ENCODE measurements at regions not wholly inside any gene's neighbourhood (a gene's known extent, or its start where the extent isn't known, plus 50 kb on each side); places are given as distances from the start of the nearest gene placed in this dataset.

- intact Hi-C loops (cut with DNase I; ENCODE audit: low total_unique reads), result no loop called here
Observed at GRCh38 chr2:120863146-120863545, 127.5 kb downstream of the GLI2 start.

GRCh38 chr2:120863661-120864320 is 128.1 kb downstream of the GLI2 start:
- H3K27ac ChIP-seq, result peak overlapping the region; percentile 41 to 72
- intact Hi-C loops (cut with DNase I; ENCODE audit: low total_unique reads), result no loop called here
- TF ChIP-seq POLR2A (IDR thresholded peaks at IDR 0.05) (no peak), CTCF (IDR thresholded peaks at IDR 0.05) (no peak)
- no peaks in the 10 kb centered on the region for H3K4me1 ChIP-seq
- H3K9me3 ChIP-seq, result no peaks in the 10 kb centered on the region
- no peak overlapping the region for H3K4me3 ChIP-seq
- no peaks in the 10 kb centered on the region for H3K27me3 ChIP-seq
- no peaks in the 10 kb centered on the region for H3K36me3 ChIP-seq
- peak in 1 of 2 donors; percentile 60 for DNase-seq

More at GRCh38 chr2:120863146-120863545, 127.5 kb downstream of the GLI2 start:
- no peaks in the 10 kb centered on the region for H3K36me3 ChIP-seq
- no peaks in the 10 kb centered on the region for H3K4me1 ChIP-seq
- TF ChIP-seq POLR2A (IDR thresholded peaks at IDR 0.05), result no peak
- no peak for TF ChIP-seq CTCF (IDR thresholded peaks at IDR 0.05)
- H3K9me3 ChIP-seq, result no peaks in the 10 kb centered on the region
- H3K27me3 ChIP-seq, result no peaks in the 10 kb centered on the region
- no peak overlapping the region for H3K4me3 ChIP-seq
- peak in 1 of 2 donors; percentile 59 for DNase-seq
- H3K27ac ChIP-seq, result peak overlapping the region in 1 of 2 donors; percentile 72

GRCh38 chr2:120864981-120865380 is 129.3 kb downstream of the GLI2 start:
- Histone ChIP-seq H3K9me3 (no peaks in the 10 kb centered on the region), H3K36me3 (no peaks in the 10 kb centered on the region), H3K4me3 (no peak overlapping the region), H3K4me1 (no peaks in the 10 kb centered on the region), H3K27ac (no peak overlapping the region), H3K27me3 (no peaks in the 10 kb centered on the region)
- intact Hi-C loops (cut with DNase I; ENCODE audit: low total_unique reads), result no loop called here
- DNase-seq, result no peak
- no peak for TF ChIP-seq CTCF (IDR thresholded peaks at IDR 0.05)
- TF ChIP-seq POLR2A (IDR thresholded peaks at IDR 0.05), result no peak

GRCh38 chr2:120865656-120866055 is 130.0 kb downstream of the GLI2 start:
- no peak for DNase-seq
- H3K4me3 ChIP-seq, result no peak overlapping the region
- intact Hi-C loops (cut with DNase I; ENCODE audit: low total_unique reads), result no loop called here
- no peaks in the 10 kb centered on the region for H3K36me3 ChIP-seq
- no peaks in the 10 kb centered on the region for H3K4me1 ChIP-seq
- H3K27me3 ChIP-seq, result no peaks in the 10 kb centered on the region
- no peaks in the 10 kb centered on the region for H3K9me3 ChIP-seq
- H3K27ac ChIP-seq, result no peak overlapping the region
- no peak for TF ChIP-seq CTCF (IDR thresholded peaks at IDR 0.05)
- no peak for TF ChIP-seq POLR2A (IDR thresholded peaks at IDR 0.05)

GRCh38 chr2:120866071-120866470 is 130.4 kb downstream of the GLI2 start:
- Histone ChIP-seq H3K27me3 (no peaks in the 10 kb centered on the region), H3K9me3 (no peaks in the 10 kb centered on the region), H3K36me3 (no peaks in the 10 kb centered on the region), H3K27ac (no peak overlapping the region), H3K4me1 (no peaks in the 10 kb centered on the region), H3K4me3 (no peak overlapping the region)
- intact Hi-C loops (cut with DNase I; ENCODE audit: low total_unique reads), result no loop called here
- DNase-seq, result no peak
- TF ChIP-seq CTCF (IDR thresholded peaks at IDR 0.05), result no peak
- TF ChIP-seq POLR2A (IDR thresholded peaks at IDR 0.05), result no peak
